ENCODE measurements at regions not wholly inside any gene's neighbourhood (a gene's known extent, or its start where the extent isn't known, plus 50 kb on each side); places are given as distances from the start of the nearest gene placed in this dataset.

GRCh38 chr19:56947206-56947605, 106.7 kb upstream of the PEG3 start:
- no peak for DNase-seq (ENCODE audit: low read depth, low spot score)
- H3K9me3 Mint-ChIP-seq: peaks cover 28% of the 10 kb centered on the region
- no peaks in the 10 kb centered on the region for H3K27me3 Mint-ChIP-seq (ENCODE audit: low read depth)
- H3K4me3 Mint-ChIP-seq: no peak overlapping the region
- no peaks in the 10 kb centered on the region for H3K4me1 Mint-ChIP-seq
- H3K36me3 Mint-ChIP-seq (ENCODE audit: low read depth): peaks cover 13% of the 10 kb centered on the region
- TF ChIP-seq, protein P1, sequence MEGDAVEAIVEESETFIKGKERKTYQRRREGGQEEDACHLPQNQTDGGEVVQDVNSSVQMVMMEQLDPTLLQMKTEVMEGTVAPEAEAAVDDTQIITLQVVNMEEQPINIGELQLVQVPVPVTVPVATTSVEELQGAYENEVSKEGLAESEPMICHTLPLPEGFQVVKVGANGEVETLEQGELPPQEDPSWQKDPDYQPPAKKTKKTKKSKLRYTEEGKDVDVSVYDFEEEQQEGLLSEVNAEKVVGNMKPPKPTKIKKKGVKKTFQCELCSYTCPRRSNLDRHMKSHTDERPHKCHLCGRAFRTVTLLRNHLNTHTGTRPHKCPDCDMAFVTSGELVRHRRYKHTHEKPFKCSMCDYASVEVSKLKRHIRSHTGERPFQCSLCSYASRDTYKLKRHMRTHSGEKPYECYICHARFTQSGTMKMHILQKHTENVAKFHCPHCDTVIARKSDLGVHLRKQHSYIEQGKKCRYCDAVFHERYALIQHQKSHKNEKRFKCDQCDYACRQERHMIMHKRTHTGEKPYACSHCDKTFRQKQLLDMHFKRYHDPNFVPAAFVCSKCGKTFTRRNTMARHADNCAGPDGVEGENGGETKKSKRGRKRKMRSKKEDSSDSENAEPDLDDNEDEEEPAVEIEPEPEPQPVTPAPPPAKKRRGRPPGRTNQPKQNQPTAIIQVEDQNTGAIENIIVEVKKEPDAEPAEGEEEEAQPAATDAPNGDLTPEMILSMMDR (conservative IDR thresholded peaks at IDR 0.05): no peak
- H3K27ac Mint-ChIP-seq (ENCODE audit: unreplicated experiment): no peak overlapping the region

DNA sequence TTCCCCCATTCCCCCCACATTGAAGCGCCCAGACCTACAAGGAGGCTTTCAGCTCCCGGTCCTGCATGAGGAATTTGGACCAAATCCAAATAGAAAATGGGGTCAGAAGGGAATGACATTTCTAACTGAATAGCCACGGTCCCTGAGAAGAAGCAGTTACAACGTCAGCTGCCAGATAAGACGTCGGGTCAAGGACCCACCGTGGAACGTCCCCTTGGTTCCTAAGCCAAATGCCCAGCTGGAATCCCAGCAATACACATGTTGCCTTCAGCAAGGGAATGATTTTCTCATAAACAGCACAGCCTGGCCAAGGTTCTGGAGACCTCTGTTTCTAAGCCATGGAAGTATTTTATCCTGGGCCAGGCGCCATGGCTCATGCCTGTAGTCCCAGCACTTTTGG, 109.1 kb upstream of the PEG3 start:
- TF ChIP-seq, protein P1 (conservative IDR thresholded peaks at IDR 0.05): no peak
- Mint-ChIP-seq H3K9me3 (peaks cover 25% of the 10 kb centered on the region), H3K4me1 (no peaks in the 10 kb centered on the region), H3K4me3 (no peak overlapping the region), H3K36me3 (ENCODE audit: low read depth) (peaks cover 9% of the 10 kb centered on the region), H3K27ac (ENCODE audit: unreplicated experiment) (no peak overlapping the region), H3K27me3 (ENCODE audit: low read depth) (no peaks in the 10 kb centered on the region)
- DNase-seq (ENCODE audit: low read depth, low spot score): no peak

DNA sequence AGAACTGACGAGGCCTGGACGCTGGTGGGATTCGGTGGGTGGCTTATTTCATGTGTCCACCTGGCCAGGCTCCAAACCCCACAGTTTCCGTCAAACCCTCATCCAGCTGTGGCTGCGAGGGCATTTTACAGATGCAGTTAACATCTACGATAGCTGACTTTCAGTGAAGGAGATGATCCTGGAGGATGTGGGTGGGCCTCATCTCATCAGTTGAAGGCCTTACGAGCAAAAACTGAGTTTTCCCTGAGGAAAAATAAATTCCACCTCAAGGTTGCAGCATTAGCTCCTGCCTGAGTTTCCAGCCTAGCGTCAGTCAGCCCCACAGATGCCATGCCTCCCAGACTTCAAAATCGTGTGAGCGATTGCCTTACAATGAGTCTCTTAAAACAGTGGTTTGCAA, 111.1 kb upstream of the PEG3 start:
- H3K4me1 Mint-ChIP-seq: no peaks in the 10 kb centered on the region
- H3K4me3 Mint-ChIP-seq: no peak overlapping the region
- TF ChIP-seq, protein P1 (conservative IDR thresholded peaks at IDR 0.05): no peak
- no peak for DNase-seq (ENCODE audit: low read depth, low spot score)
- H3K36me3 Mint-ChIP-seq (ENCODE audit: low read depth): peaks cover 9% of the 10 kb centered on the region
- H3K27ac Mint-ChIP-seq (ENCODE audit: unreplicated experiment): no peak overlapping the region
- H3K9me3 Mint-ChIP-seq: peaks cover 24% of the 10 kb centered on the region
- H3K27me3 Mint-ChIP-seq (ENCODE audit: low read depth): no peaks in the 10 kb centered on the region

DNA sequence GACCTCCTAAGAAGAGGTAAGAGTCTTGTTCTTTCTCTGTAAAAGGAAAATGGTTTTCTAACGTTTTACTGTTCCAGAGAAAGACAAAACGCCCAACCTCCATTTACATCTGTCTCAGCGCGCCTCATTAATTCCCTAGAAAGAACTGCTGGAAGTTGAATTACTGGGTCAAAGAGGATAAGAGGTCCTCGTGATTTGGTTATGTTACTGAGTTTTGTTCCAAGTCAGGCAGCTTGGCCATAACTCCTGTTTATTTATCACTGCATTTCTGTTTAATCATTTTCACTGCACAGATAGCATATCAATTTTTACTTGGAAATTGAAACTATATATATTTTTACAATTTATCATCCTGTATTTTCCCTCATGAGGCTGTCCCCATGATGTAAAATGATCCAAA, 112.9 kb upstream of the PEG3 start:
- peaks cover 24% of the 10 kb centered on the region for H3K9me3 Mint-ChIP-seq
- H3K4me3 Mint-ChIP-seq: no peak overlapping the region
- TF ChIP-seq, protein P1 (conservative IDR thresholded peaks at IDR 0.05): no peak
- no peak for DNase-seq (ENCODE audit: low read depth, low spot score)
- H3K4me1 Mint-ChIP-seq: no peaks in the 10 kb centered on the region
- H3K36me3 Mint-ChIP-seq (ENCODE audit: low read depth): peaks cover 9% of the 10 kb centered on the region
- H3K27me3 Mint-ChIP-seq (ENCODE audit: low read depth): no peaks in the 10 kb centered on the region
- H3K27ac Mint-ChIP-seq (ENCODE audit: unreplicated experiment): no peak overlapping the region

DNA sequence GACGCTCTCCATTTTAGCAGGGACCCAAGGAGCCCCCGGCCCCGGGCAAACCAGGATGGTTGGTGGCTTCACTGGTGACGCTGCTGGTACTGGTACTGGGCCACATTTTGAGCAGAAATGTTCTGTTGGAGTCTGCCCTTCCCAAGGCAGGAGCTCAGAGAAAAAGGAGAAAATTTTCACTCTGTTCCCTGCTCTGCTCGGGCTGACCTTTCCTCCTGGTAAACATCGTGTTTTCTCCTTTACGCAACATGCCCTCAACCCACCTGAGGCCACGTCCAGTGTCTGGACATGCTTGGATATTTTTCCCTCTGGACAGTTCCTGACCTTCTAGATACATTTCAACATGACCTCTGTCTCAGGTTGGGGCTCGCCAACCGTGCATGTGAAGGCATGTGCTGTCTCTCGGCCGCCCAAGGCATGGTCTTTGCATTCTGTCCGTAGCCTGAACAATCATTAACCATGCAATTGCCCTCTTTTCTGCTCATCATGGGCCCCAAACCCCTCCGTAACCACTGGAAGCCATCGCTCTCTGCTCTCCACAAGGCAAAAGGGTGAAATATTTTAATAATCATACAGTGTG, 115.2 kb upstream of the PEG3 start:
- peaks cover 27% of the 10 kb centered on the region for H3K9me3 Mint-ChIP-seq
- H3K4me3 Mint-ChIP-seq: no peak overlapping the region

More for the DNA sequence above, 115.2 kb upstream of the PEG3 start:
- peaks cover 12% of the 10 kb centered on the region for H3K36me3 Mint-ChIP-seq (ENCODE audit: low read depth)
- H3K27ac Mint-ChIP-seq (ENCODE audit: unreplicated experiment): no peak overlapping the region
- TF ChIP-seq, protein P1 (conservative IDR thresholded peaks at IDR 0.05): no peak
- H3K4me1 Mint-ChIP-seq: no peaks in the 10 kb centered on the region
- DNase-seq (ENCODE audit: low read depth, low spot score): no peak
- no peaks in the 10 kb centered on the region for H3K27me3 Mint-ChIP-seq (ENCODE audit: low read depth)

Measured in neural crest cell (in vitro differentiated cells).